Activated CD4-positive, alpha-beta T cell treated with anti-CD3 and anti-CD28 coated beads, Interleukin-2, amount 50 U/mL, for 16 hours (primary cell): ENCODE measurements at regions not wholly inside any gene's neighbourhood (a gene's known extent, or its start where the extent isn't known, plus 50 kb on each side); places are given as distances from the start of the nearest gene placed in this dataset.

Experiments
- DNase-seq: peaks from one replicate; pipeline ENCODE4 v3.0.0-alpha.2; 2020

GRCh38 chr15:31842532-31843195, 187.7 kb upstream of the CHRNA7 start:
- DNase-seq = no peak

- no peak for DNase-seq
Measured at GRCh38 chr15:31843426-31844055, 186.8 kb upstream of the CHRNA7 start.

GRCh38 chr15:31845791-31846190, 184.5 kb upstream of the CHRNA7 start:
- no peak for DNase-seq

- no peak for DNase-seq
Measured at GRCh38 chr15:31847961-31848360, 182.4 kb upstream of the CHRNA7 start.

GRCh38 chr15:31848621-31849020, 181.7 kb upstream of the CHRNA7 start:
- no peak for DNase-seq

GRCh38 chr15:31852933-31853799, 177.1 kb upstream of the CHRNA7 start:
- DNase-seq = no peak

GRCh38 chr15:31856581-31856980, 173.7 kb upstream of the CHRNA7 start:
- no peak for DNase-seq

GRCh38 chr15:31857194-31857593, 173.1 kb upstream of the CHRNA7 start:
- no peak for DNase-seq

- DNase-seq = no peak
Measured at GRCh38 chr15:31858026-31858425, 172.3 kb upstream of the CHRNA7 start.

GRCh38 chr15:31866248-31866647, 164.1 kb upstream of the CHRNA7 start:
- DNase-seq = no peak

GRCh38 chr15:31867536-31868442, 162.5 kb upstream of the CHRNA7 start:
- peak; percentile 68 for DNase-seq

GRCh38 chr15:31869686-31870307, 160.5 kb upstream of the CHRNA7 start:
- DNase-seq = no peak

GRCh38 chr15:31870328-31871165, 159.8 kb upstream of the CHRNA7 start, which contains the start of gene OTUD7A:
OTUD7A (minus strand) TSS chr15:31870673.
- peak; percentile 83 for DNase-seq

- DNase-seq = peak; percentile 9
Measured at GRCh38 chr15:31871166-31871886, 159.0 kb upstream of the CHRNA7 start.

- DNase-seq = no peak
Measured at GRCh38 chr15:31871887-31872281, 158.4 kb upstream of the CHRNA7 start.

- no peak for DNase-seq
Measured at GRCh38 chr15:31887246-31887645, 143.1 kb upstream of the CHRNA7 start.

GRCh38 chr15:31892513-31892912, 137.8 kb upstream of the CHRNA7 start:
- DNase-seq = no peak

- DNase-seq = no peak
Measured at GRCh38 chr15:31893780-31894179, 136.5 kb upstream of the CHRNA7 start.

- DNase-seq = no peak
Measured at GRCh38 chr15:31897746-31898145, 132.6 kb upstream of the CHRNA7 start.

GRCh38 chr15:31901501-31901900, 128.8 kb upstream of the CHRNA7 start:
- no peak for DNase-seq

GRCh38 chr15:31905054-31905453, 125.3 kb upstream of the CHRNA7 start:
- no peak for DNase-seq
